Karpas-422 (cell line): ENCODE measurements at regions not wholly inside any gene's neighbourhood (a gene's known extent, or its start where the extent isn't known, plus 50 kb on each side); places are given as distances from the start of the nearest gene placed in this dataset.

Source experiments
- DNase-seq: peaks from one replicate; pipeline ENCODE4 v3.0.0-alpha.2; 2015
- H2AFZ ChIP-seq: fragments of 200-600 bp; sonication (generic); 2 replicates; pipeline ENCODE4 v1.6.1; 2014; ENCODE audit warnings: antibody characterized with exemption, low read length, mixed read lengths
- H3K27ac ChIP-seq: fragments of 200-600 bp; sonication (generic); 2 replicates; pipeline ENCODE4 v1.5.1; 2014; ENCODE audit warnings: mild to moderate bottlenecking, low read length, moderate library complexity
- H3K27me3 ChIP-seq: fragments of 200-600 bp; sonication (generic); 2 replicates; pipeline ENCODE4 v1.6.1; 2014; ENCODE audit warnings: low read length, mixed read lengths
- H3K36me3 ChIP-seq: fragments of 200-600 bp; sonication (generic); 2 replicates; pipeline ENCODE4 v1.6.1; 2014; ENCODE audit warnings: low read length, mixed read lengths; ENCODE audit not compliant: insufficient read depth
- H3K4me1 ChIP-seq: fragments of 200-600 bp; sonication (generic); 2 replicates; pipeline ENCODE4 v1.6.1; 2014; ENCODE audit warnings: mild to moderate bottlenecking, low read length, mixed read lengths
- H3K4me2 ChIP-seq: fragments of 200-600 bp; sonication (generic); 2 replicates; pipeline ENCODE4 v1.6.1; 2014; ENCODE audit warnings: low read length, low read depth, mild to moderate bottlenecking; ENCODE audit not compliant: poor library complexity, severe bottlenecking
- H3K4me3 ChIP-seq: fragments of 200-600 bp; sonication (generic); 2 replicates; pipeline ENCODE4 v1.5.1; 2014; ENCODE audit warnings: mild to moderate bottlenecking, antibody characterized with exemption, low read length, mixed read lengths
- H3K79me2 ChIP-seq: fragments of 200-600 bp; sonication (generic); 2 replicates; pipeline ENCODE4 v1.6.1; 2014; ENCODE audit warnings: mild to moderate bottlenecking, low read length, mixed read lengths
- H3K9ac ChIP-seq: fragments of 200-600 bp; sonication (generic); 2 replicates; pipeline ENCODE4 v1.6.0; 2014; ENCODE audit warnings: low read length
- H3K9me2 ChIP-seq: fragments of 200-600 bp; sonication (generic), shearing (Covaris generic); replicated peaks from 2 replicates; pipeline ENCODE4 v1.6.0; 2014; ENCODE audit warnings: mild to moderate bottlenecking, low read length, moderate library complexity; ENCODE audit not compliant: insufficient read depth
- H3K9me3 ChIP-seq: fragments of 300-700, 200-600 bp; sonication (generic); 2 replicates; pipeline ENCODE4 v1.6.1; 2014; ENCODE audit warnings: low read length, mixed read lengths
- H4K20me1 ChIP-seq: fragments of 200-600 bp; sonication (generic); 2 replicates; pipeline ENCODE4 v1.6.1; 2014; ENCODE audit warnings: mild to moderate bottlenecking, antibody characterized with exemption, low read length, low read depth; ENCODE audit not compliant: insufficient read depth

- Histone ChIP-seq H3K4me1 (no peaks in the 10 kb centered on the region), H3K4me2 (no peak overlapping the region), H4K20me1 (no peaks in the 10 kb centered on the region), H3K4me3 (no peak overlapping the region), H3K9me3 (no peaks in the 10 kb centered on the region), H3K27me3 (no peaks in the 10 kb centered on the region), H3K79me2 (no peaks in the 10 kb centered on the region), H3K36me3 (no peaks in the 10 kb centered on the region), H3K27ac (no peak overlapping the region), H3K9ac (no peak overlapping the region), H3K9me2 (no peaks in the 10 kb centered on the region), H2AFZ (no peak overlapping the region)
- no peak for DNase-seq
These were observed 84.0 kb upstream of the LMNB1 start for GRCh38 chr5:126692971-126693370.

DNA sequence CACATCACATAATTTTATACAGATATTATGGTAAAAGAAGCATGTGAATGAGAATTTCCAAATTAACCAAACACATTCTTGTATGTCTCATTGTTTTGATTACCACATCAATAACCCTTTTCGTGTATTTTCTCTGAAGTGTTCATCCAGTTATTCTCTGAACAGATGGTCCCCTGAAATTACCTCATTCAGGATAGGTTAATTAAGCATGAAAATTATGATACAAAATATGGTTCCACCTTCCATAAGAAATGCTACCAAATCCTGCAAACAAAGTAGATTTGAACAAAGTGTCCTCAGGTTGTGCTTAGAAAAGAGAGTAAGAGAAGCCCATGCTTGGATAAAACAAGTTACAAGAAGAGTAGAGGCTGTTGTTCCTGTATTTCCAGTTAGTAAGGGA lies 83.1 kb upstream of the LMNB1 start:
- H3K4me1 ChIP-seq, result no peaks in the 10 kb centered on the region
- no peak for DNase-seq
- no peaks in the 10 kb centered on the region for H3K9me2 ChIP-seq
- no peaks in the 10 kb centered on the region for H3K36me3 ChIP-seq
- H3K9me3 ChIP-seq, result no peaks in the 10 kb centered on the region
- no peaks in the 10 kb centered on the region for H3K27me3 ChIP-seq
- H3K4me3 ChIP-seq, result no peak overlapping the region
- no peak overlapping the region for H3K27ac ChIP-seq
- no peaks in the 10 kb centered on the region for H4K20me1 ChIP-seq
- H3K9ac ChIP-seq, result no peak overlapping the region
- H2AFZ ChIP-seq, result no peak overlapping the region
- no peak overlapping the region for H3K4me2 ChIP-seq
- no peaks in the 10 kb centered on the region for H3K79me2 ChIP-seq

DNA sequence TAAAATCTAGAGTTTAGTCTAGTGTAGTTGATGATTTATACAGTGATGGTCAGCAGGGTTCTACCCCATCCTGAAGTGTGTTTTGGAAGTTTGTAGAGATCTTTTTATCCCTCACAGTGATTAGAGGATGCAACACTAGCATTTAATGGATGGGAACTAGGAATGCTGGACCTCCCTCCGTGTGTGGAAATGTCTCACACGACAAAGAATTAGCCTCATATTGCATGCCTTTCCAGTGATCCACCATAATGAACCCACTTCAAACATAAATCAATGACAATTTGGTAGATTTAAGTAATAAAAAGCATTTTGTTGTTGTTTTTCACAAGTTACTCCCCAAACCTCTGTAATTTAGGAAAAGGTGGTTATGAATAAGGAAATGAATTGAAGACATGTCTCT lies 82.5 kb upstream of the LMNB1 start:
- Histone ChIP-seq H3K27ac (no peak overlapping the region), H3K4me2 (no peak overlapping the region), H4K20me1 (no peaks in the 10 kb centered on the region), H2AFZ (no peak overlapping the region), H3K4me1 (no peaks in the 10 kb centered on the region), H3K4me3 (no peak overlapping the region), H3K27me3 (no peaks in the 10 kb centered on the region), H3K36me3 (no peaks in the 10 kb centered on the region), H3K9ac (no peak overlapping the region), H3K9me2 (no peaks in the 10 kb centered on the region), H3K9me3 (no peaks in the 10 kb centered on the region), H3K79me2 (no peaks in the 10 kb centered on the region)
- no peak for DNase-seq

DNA sequence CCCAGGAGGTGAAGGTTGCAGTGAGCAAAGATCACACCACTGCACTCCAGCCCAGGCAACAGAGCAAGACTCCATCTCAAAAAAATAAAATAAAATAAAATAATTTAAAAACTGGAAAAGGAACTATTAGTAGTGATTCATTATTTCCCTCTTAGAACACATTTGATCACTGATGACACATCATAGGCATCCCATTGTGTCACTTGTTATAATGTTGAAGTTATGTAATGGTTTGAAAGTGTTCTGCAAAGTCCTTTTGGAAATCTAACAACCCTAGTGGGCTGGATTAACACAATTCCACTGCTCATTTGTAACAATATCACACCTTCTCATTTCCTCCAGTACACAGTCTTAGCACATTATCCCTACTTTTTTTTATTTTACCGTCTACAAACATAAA lies 81.8 kb upstream of the LMNB1 start:
- Histone ChIP-seq H4K20me1 (no peaks in the 10 kb centered on the region), H3K4me1 (no peaks in the 10 kb centered on the region), H3K79me2 (no peaks in the 10 kb centered on the region), H3K4me3 (no peak overlapping the region), H3K4me2 (no peak overlapping the region), H2AFZ (no peak overlapping the region), H3K27ac (no peak overlapping the region), H3K9ac (no peak overlapping the region), H3K9me3 (no peaks in the 10 kb centered on the region), H3K27me3 (no peaks in the 10 kb centered on the region), H3K36me3 (no peaks in the 10 kb centered on the region), H3K9me2 (no peaks in the 10 kb centered on the region)
- no peak for DNase-seq

DNA sequence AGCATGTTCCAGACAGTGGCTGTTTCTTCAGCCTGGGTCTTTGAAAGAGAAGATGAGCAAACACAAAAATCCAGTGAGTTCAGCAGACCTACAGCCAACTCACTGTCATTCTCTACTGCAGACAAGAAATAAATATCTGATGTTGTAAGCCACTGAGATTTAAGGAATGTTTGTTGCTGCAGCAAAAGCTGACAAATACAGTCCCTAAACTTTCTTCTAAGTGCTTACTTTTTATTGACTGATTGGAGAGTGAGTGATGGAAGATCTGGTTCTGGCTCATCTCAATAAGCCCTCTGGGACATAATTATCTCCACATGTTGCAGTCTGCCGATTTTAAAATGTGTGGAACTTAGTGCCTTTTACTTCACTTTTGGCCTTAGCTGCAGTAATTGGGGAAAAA lies 69.9 kb upstream of the LMNB1 start:
- H3K27me3 ChIP-seq, result no peaks in the 10 kb centered on the region
- DNase-seq, result no peak
- no peaks in the 10 kb centered on the region for H4K20me1 ChIP-seq
- no peaks in the 10 kb centered on the region for H3K9me2 ChIP-seq
- H3K27ac ChIP-seq, result no peak overlapping the region
- no peaks in the 10 kb centered on the region for H3K79me2 ChIP-seq
- no peaks in the 10 kb centered on the region for H3K9me3 ChIP-seq
- no peak overlapping the region for H3K4me2 ChIP-seq
- no peak overlapping the region for H2AFZ ChIP-seq
- no peak overlapping the region for H3K4me3 ChIP-seq
- no peaks in the 10 kb centered on the region for H3K36me3 ChIP-seq
- H3K4me1 ChIP-seq, result no peaks in the 10 kb centered on the region
- H3K9ac ChIP-seq, result no peak overlapping the region

DNA sequence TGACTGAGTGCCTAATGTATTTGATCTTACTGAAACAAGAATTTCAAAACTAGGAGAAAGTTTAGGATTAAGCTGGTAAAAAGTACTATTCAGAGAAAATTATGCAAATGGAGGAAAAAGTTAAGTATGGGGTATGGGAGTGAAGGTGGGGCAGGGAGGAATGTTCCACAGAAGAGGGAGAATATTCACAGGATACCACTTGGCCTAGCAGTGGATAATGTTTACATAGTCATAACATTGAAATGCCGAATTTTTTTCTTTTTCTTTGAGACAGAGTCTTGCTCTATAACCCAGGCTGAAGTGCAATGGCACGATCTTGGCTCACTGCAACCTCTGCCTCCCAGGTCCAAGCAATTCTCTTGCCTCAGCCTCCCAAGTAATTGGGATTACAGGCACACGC lies 61.2 kb upstream of the LMNB1 start:
- Histone ChIP-seq H3K4me3 (no peak overlapping the region), H3K9me2 (no peaks in the 10 kb centered on the region), H2AFZ (no peak overlapping the region), H3K27me3 (no peaks in the 10 kb centered on the region), H3K4me1 (no peaks in the 10 kb centered on the region), H3K36me3 (no peaks in the 10 kb centered on the region), H3K79me2 (no peaks in the 10 kb centered on the region), H3K27ac (no peak overlapping the region), H3K4me2 (no peak overlapping the region), H3K9me3 (no peaks in the 10 kb centered on the region), H3K9ac (no peak overlapping the region), H4K20me1 (no peaks in the 10 kb centered on the region)
- no peak for DNase-seq

DNA sequence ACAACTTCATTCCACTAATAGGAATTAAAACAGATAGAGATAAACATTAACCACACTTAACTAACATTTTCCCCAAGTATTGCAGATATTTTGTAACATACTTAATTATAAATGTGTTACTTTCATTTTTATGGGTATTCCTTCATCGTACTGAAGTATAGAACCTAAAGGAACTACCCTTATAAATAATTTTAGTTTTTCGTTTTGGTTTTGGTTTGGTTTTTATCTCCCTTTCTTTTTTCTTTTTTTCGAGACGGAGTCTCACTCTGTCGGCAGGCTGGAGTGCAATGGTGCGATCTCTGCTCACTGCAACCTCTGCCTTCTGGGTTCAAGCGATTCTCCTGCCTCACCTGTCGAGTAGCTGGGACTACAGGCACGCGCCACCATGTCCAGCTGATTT lies 60.1 kb upstream of the LMNB1 start:
- Histone ChIP-seq H3K79me2 (no peaks in the 10 kb centered on the region), H3K4me2 (no peak overlapping the region), H4K20me1 (no peaks in the 10 kb centered on the region), H3K27me3 (no peaks in the 10 kb centered on the region), H3K9me3 (no peaks in the 10 kb centered on the region), H3K27ac (no peak overlapping the region), H2AFZ (no peak overlapping the region), H3K36me3 (no peaks in the 10 kb centered on the region), H3K9ac (no peak overlapping the region), H3K4me1 (no peaks in the 10 kb centered on the region), H3K9me2 (no peaks in the 10 kb centered on the region), H3K4me3 (no peak overlapping the region)
- DNase-seq, result no peak

GRCh38 chr5:126718236-126718868 lies 58.6 kb upstream of the LMNB1 start:
- H3K4me1 ChIP-seq, result no peaks in the 10 kb centered on the region
- H2AFZ ChIP-seq, result no peak overlapping the region
- H3K9me2 ChIP-seq, result no peaks in the 10 kb centered on the region

GRCh38 chr5:126720369-126720768 lies 56.6 kb upstream of the LMNB1 start:
- Histone ChIP-seq H3K27me3 (no peaks in the 10 kb centered on the region), H4K20me1 (no peaks in the 10 kb centered on the region), H2AFZ (no peak overlapping the region)

More at GRCh38 chr5:126718236-126718868, 58.6 kb upstream of the LMNB1 start:
- no peaks in the 10 kb centered on the region for H3K9me3 ChIP-seq
- H3K27me3 ChIP-seq, result no peaks in the 10 kb centered on the region
- no peak for DNase-seq
- no peaks in the 10 kb centered on the region for H3K36me3 ChIP-seq
- no peak overlapping the region for H3K4me2 ChIP-seq
- no peak overlapping the region for H3K9ac ChIP-seq
- H3K4me3 ChIP-seq, result no peak overlapping the region
- H4K20me1 ChIP-seq, result no peaks in the 10 kb centered on the region
- H3K79me2 ChIP-seq, result no peaks in the 10 kb centered on the region
- H3K27ac ChIP-seq, result no peak overlapping the region

More at GRCh38 chr5:126720369-126720768, 56.6 kb upstream of the LMNB1 start:
- Histone ChIP-seq H3K79me2 (no peaks in the 10 kb centered on the region), H3K4me3 (no peak overlapping the region), H3K9me2 (no peaks in the 10 kb centered on the region), H3K36me3 (no peaks in the 10 kb centered on the region), H3K4me2 (no peak overlapping the region), H3K27ac (no peak overlapping the region), H3K9ac (no peak overlapping the region), H3K9me3 (no peaks in the 10 kb centered on the region), H3K4me1 (peaks cover 5% of the 10 kb centered on the region)
- DNase-seq, result no peak
